ENCODE measurements at regions not wholly inside any gene's neighbourhood (a gene's known extent, or its start where the extent isn't known, plus 50 kb on each side); places are given as distances from the start of the nearest gene placed in this dataset.

DNA sequence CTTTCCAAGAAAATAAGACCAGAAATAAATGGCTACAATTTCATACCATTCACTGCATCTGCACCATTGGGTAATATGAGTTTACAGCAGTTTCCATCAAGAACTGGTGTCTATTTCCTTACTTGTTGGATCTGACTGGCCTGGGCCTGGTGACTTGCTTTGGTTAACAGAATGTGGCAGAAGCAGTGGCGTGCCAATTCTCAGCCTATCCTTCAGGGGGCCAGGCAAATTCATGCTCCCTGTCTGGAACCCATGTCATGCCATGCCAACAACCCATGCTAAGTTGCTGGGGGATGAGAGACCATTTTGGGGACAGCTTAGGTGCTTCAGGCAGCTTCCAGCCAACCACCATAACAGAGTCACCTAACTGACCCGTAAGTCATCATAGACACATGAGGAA lies 656.7 kb downstream of the SPOCK3 start:
- no peak for TF ChIP-seq YY1 (IDR thresholded peaks at IDR 0.05; ENCODE audit: extremely low read depth, insufficient replicate concordance, low read depth, low read length)
- TF ChIP-seq, protein P1, sequence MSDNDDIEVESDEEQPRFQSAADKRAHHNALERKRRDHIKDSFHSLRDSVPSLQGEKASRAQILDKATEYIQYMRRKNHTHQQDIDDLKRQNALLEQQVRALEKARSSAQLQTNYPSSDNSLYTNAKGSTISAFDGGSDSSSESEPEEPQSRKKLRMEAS (IDR thresholded peaks at IDR 0.05), result no peak
- TF ChIP-seq, protein P2, sequence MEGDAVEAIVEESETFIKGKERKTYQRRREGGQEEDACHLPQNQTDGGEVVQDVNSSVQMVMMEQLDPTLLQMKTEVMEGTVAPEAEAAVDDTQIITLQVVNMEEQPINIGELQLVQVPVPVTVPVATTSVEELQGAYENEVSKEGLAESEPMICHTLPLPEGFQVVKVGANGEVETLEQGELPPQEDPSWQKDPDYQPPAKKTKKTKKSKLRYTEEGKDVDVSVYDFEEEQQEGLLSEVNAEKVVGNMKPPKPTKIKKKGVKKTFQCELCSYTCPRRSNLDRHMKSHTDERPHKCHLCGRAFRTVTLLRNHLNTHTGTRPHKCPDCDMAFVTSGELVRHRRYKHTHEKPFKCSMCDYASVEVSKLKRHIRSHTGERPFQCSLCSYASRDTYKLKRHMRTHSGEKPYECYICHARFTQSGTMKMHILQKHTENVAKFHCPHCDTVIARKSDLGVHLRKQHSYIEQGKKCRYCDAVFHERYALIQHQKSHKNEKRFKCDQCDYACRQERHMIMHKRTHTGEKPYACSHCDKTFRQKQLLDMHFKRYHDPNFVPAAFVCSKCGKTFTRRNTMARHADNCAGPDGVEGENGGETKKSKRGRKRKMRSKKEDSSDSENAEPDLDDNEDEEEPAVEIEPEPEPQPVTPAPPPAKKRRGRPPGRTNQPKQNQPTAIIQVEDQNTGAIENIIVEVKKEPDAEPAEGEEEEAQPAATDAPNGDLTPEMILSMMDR (IDR thresholded peaks at IDR 0.05 in 2 of 3, conservative IDR thresholded peaks at IDR 0.05 in 1 of 3; ENCODE audit: borderline replicate concordance in 1 of 3, insufficient read depth in 1 of 3, low read depth in 2 of 3, low read length in 2 of 3), result 0 out of 6 replicates have a peak, but pooled peaks of 1 of the 3 experiments have one; percentile 7
- TF ChIP-seq POLR2AphosphoS5 (IDR thresholded peaks at IDR 0.05; ENCODE audit: low read depth, low read length), result no peak
- TF ChIP-seq JUND (IDR thresholded peaks at IDR 0.05), result no peak

All from HCT116 (cell line).